ENCODE measurements at regions not wholly inside any gene's neighbourhood (a gene's known extent, or its start where the extent isn't known, plus 50 kb on each side); places are given as distances from the start of the nearest gene placed in this dataset.

- Histone ChIP-seq H4K91ac (ENCODE audit: low read depth, low read length) (no peak overlapping the region), H3K9ac (ENCODE audit: low read length) (no peak overlapping the region), H3K27ac (ENCODE audit: low read depth, low read length) (no peak overlapping the region), H2AK5ac (ENCODE audit: low read length) (no peak overlapping the region), H3K79me1 (ENCODE audit: low read length) (no peaks in the 10 kb centered on the region), H2BK120ac (ENCODE audit: insufficient read depth, low read length, poor library complexity) (no peak overlapping the region), H3K4me2 (ENCODE audit: low read length) (no peak overlapping the region), H4K12ac (ENCODE audit: low read depth, low read length) (no peak overlapping the region), H3K9me3 (ENCODE audit: insufficient read depth, low read depth, low read length) (no peaks in the 10 kb centered on the region), H3K36me3 (ENCODE audit: control insufficient read depth in 1 of 2, insufficient read depth in 2 of 2, low read length in 2 of 2) (no peaks in the 10 kb centered on the region), H3K18ac (ENCODE audit: low read length) (no peak overlapping the region), H2BK12ac (ENCODE audit: low read length) (no peak overlapping the region), H2BK5ac (ENCODE audit: low read depth, low read length, poor library complexity) (no peak overlapping the region), H3K4ac (ENCODE audit: low read depth, low read length) (no peak overlapping the region), H3K23ac (ENCODE audit: low read length) (no peak overlapping the region), H2AFZ (ENCODE audit: insufficient read depth, low read length, poor library complexity) (no peak overlapping the region), H3K27me3 (ENCODE audit: insufficient read depth, low read length) (no peaks in the 10 kb centered on the region), H3K4me1 (ENCODE audit: control insufficient read depth in 1 of 2, insufficient read depth in 2 of 2, low read length in 2 of 2) (no peaks in the 10 kb centered on the region), H4K8ac (ENCODE audit: low read depth, low read length) (no peak overlapping the region), H3K14ac (ENCODE audit: low read length) (no peak overlapping the region), H3K79me2 (ENCODE audit: control insufficient read depth, insufficient read depth, low read length, poor library complexity) (no peaks in the 10 kb centered on the region), H3K4me3 (ENCODE audit: low read depth, low read length) (no peak overlapping the region)
- no peak for DNase-seq
- WGBS (ENCODE audit: extremely low coverage, insufficient coverage, insufficient read length): no CpG with 5 or more reads among the region's 4 CpGs
Measured at GRCh38 chr2:52964916-52965530, 802.6 kb upstream of the CHAC2 start.

- H4K12ac ChIP-seq (ENCODE audit: low read depth, low read length): no peak overlapping the region
- no peak for DNase-seq
- H3K79me1 ChIP-seq (ENCODE audit: low read length): no peaks in the 10 kb centered on the region
- H3K4me2 ChIP-seq (ENCODE audit: low read length): no peak overlapping the region
- H2AFZ ChIP-seq (ENCODE audit: insufficient read depth, low read length, poor library complexity): no peak overlapping the region
- no peak overlapping the region for H3K27ac ChIP-seq (ENCODE audit: low read depth, low read length)
- H3K14ac ChIP-seq (ENCODE audit: low read length): no peak overlapping the region
- no peak overlapping the region for H2BK5ac ChIP-seq (ENCODE audit: low read depth, low read length, poor library complexity)
- H3K36me3 ChIP-seq (ENCODE audit: control insufficient read depth in 1 of 2, insufficient read depth in 2 of 2, low read length in 2 of 2): no peaks in the 10 kb centered on the region
- H4K8ac ChIP-seq (ENCODE audit: low read depth, low read length): no peak overlapping the region
- no peak overlapping the region for H2AK5ac ChIP-seq (ENCODE audit: low read length)
- H3K27me3 ChIP-seq (ENCODE audit: insufficient read depth, low read length): no peaks in the 10 kb centered on the region
- H3K9me3 ChIP-seq (ENCODE audit: insufficient read depth, low read depth, low read length): no peaks in the 10 kb centered on the region
- no peak overlapping the region for H3K9ac ChIP-seq (ENCODE audit: low read length)
- no peak overlapping the region for H4K91ac ChIP-seq (ENCODE audit: low read depth, low read length)
- H3K18ac ChIP-seq (ENCODE audit: low read length): no peak overlapping the region
- no peak overlapping the region for H3K4me3 ChIP-seq (ENCODE audit: low read depth, low read length)
- no peak overlapping the region for H2BK120ac ChIP-seq (ENCODE audit: insufficient read depth, low read length, poor library complexity)
- H3K4me1 ChIP-seq (ENCODE audit: control insufficient read depth in 1 of 2, insufficient read depth in 2 of 2, low read length in 2 of 2): no peaks in the 10 kb centered on the region
- H2BK12ac ChIP-seq (ENCODE audit: low read length): no peak overlapping the region
- H3K4ac ChIP-seq (ENCODE audit: low read depth, low read length): no peak overlapping the region
- H3K23ac ChIP-seq (ENCODE audit: low read length): no peak overlapping the region
- H3K79me2 ChIP-seq (ENCODE audit: control insufficient read depth, insufficient read depth, low read length, poor library complexity): no peaks in the 10 kb centered on the region
Measured at GRCh38 chr2:52961403-52961802, 806.2 kb upstream of the CHAC2 start.

- no peak overlapping the region for H3K4me3 ChIP-seq (ENCODE audit: low read depth, low read length)
Measured at GRCh38 chr2:52960881-52961280, 806.7 kb upstream of the CHAC2 start.

GRCh38 chr2:52959801-52960200 is 807.8 kb upstream of the CHAC2 start:
- Histone ChIP-seq H2BK5ac (ENCODE audit: low read depth, low read length, poor library complexity) (no peak overlapping the region), H3K14ac (ENCODE audit: low read length) (no peak overlapping the region), H3K79me1 (ENCODE audit: low read length) (no peaks in the 10 kb centered on the region), H3K79me2 (ENCODE audit: control insufficient read depth, insufficient read depth, low read length, poor library complexity) (no peaks in the 10 kb centered on the region), H3K4me3 (ENCODE audit: low read depth, low read length) (no peak overlapping the region), H4K91ac (ENCODE audit: low read depth, low read length) (no peak overlapping the region), H3K9me3 (ENCODE audit: insufficient read depth, low read depth, low read length) (no peaks in the 10 kb centered on the region), H3K9ac (ENCODE audit: low read length) (no peak overlapping the region), H3K18ac (ENCODE audit: low read length) (no peak overlapping the region), H3K36me3 (ENCODE audit: control insufficient read depth in 1 of 2, insufficient read depth in 2 of 2, low read length in 2 of 2) (no peaks in the 10 kb centered on the region), H2BK120ac (ENCODE audit: insufficient read depth, low read length, poor library complexity) (no peak overlapping the region), H2AFZ (ENCODE audit: insufficient read depth, low read length, poor library complexity) (no peak overlapping the region), H3K23ac (ENCODE audit: low read length) (no peak overlapping the region), H3K4ac (ENCODE audit: low read depth, low read length) (no peak overlapping the region), H4K12ac (ENCODE audit: low read depth, low read length) (no peak overlapping the region), H2BK12ac (ENCODE audit: low read length) (no peak overlapping the region), H2AK5ac (ENCODE audit: low read length) (no peak overlapping the region), H3K27me3 (ENCODE audit: insufficient read depth, low read length) (no peaks in the 10 kb centered on the region), H4K8ac (ENCODE audit: low read depth, low read length) (no peak overlapping the region), H3K4me1 (ENCODE audit: control insufficient read depth in 1 of 2, insufficient read depth in 2 of 2, low read length in 2 of 2) (no peaks in the 10 kb centered on the region), H3K4me2 (ENCODE audit: low read length) (no peak overlapping the region), H3K27ac (ENCODE audit: low read depth, low read length) (no peak overlapping the region)
- no CpG with 5 or more reads among the region's 4 CpGs for WGBS (ENCODE audit: extremely low coverage, insufficient coverage, insufficient read length)
- DNase-seq: no peak

More at GRCh38 chr2:52960881-52961280, 806.7 kb upstream of the CHAC2 start:
- H3K27me3 ChIP-seq (ENCODE audit: insufficient read depth, low read length): no peaks in the 10 kb centered on the region
- no peaks in the 10 kb centered on the region for H3K9me3 ChIP-seq (ENCODE audit: insufficient read depth, low read depth, low read length)
- DNase-seq: no peak
- H4K12ac ChIP-seq (ENCODE audit: low read depth, low read length): no peak overlapping the region
- no peak overlapping the region for H3K27ac ChIP-seq (ENCODE audit: low read depth, low read length)
- no peak overlapping the region for H3K4ac ChIP-seq (ENCODE audit: low read depth, low read length)
- H3K18ac ChIP-seq (ENCODE audit: low read length): no peak overlapping the region
- H3K79me1 ChIP-seq (ENCODE audit: low read length): no peaks in the 10 kb centered on the region
- H4K8ac ChIP-seq (ENCODE audit: low read depth, low read length): no peak overlapping the region
- H3K36me3 ChIP-seq (ENCODE audit: control insufficient read depth in 1 of 2, insufficient read depth in 2 of 2, low read length in 2 of 2): no peaks in the 10 kb centered on the region
- H2BK5ac ChIP-seq (ENCODE audit: low read depth, low read length, poor library complexity): no peak overlapping the region
- no peak overlapping the region for H3K9ac ChIP-seq (ENCODE audit: low read length)
- no peak overlapping the region for H3K14ac ChIP-seq (ENCODE audit: low read length)
- no peaks in the 10 kb centered on the region for H3K79me2 ChIP-seq (ENCODE audit: control insufficient read depth, insufficient read depth, low read length, poor library complexity)
- H3K4me1 ChIP-seq (ENCODE audit: control insufficient read depth in 1 of 2, insufficient read depth in 2 of 2, low read length in 2 of 2): no peaks in the 10 kb centered on the region
- no peak overlapping the region for H2BK12ac ChIP-seq (ENCODE audit: low read length)
- no peak overlapping the region for H3K4me2 ChIP-seq (ENCODE audit: low read length)
- H2AFZ ChIP-seq (ENCODE audit: insufficient read depth, low read length, poor library complexity): no peak overlapping the region
- WGBS (ENCODE audit: extremely low coverage, insufficient coverage, insufficient read length): no CpG with 5 or more reads among the region's 3 CpGs
- H3K23ac ChIP-seq (ENCODE audit: low read length): no peak overlapping the region
- no peak overlapping the region for H2BK120ac ChIP-seq (ENCODE audit: insufficient read depth, low read length, poor library complexity)
- H4K91ac ChIP-seq (ENCODE audit: low read depth, low read length): no peak overlapping the region
- H2AK5ac ChIP-seq (ENCODE audit: low read length): no peak overlapping the region

All from trophoblast cell (in vitro differentiated cells and primary cell).